ENCODE measurements at regions not wholly inside any gene's neighbourhood (a gene's known extent, or its start where the extent isn't known, plus 50 kb on each side); places are given as distances from the start of the nearest gene placed in this dataset.

DNA sequence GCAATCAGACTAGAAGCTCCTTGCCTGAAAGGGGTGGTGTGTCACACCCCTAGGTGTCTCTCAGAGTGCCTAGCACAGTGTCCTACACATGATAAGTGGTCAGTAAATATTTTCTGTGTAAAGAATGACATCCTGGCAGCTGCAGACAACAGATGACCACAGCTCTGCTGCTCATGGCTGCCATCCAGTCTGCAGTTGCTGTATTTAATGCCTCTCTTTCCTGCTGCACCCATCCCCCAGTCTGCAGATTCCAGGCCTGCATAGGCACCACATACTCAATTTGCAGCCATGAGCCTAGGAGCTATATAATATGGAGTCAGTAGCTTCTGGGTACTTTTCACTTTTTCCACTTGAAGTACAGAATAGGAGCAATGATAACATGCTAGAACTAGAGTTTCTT, 94.9 kb upstream of the NR4A3 start:
- no peak overlapping the region for H3K27ac ChIP-seq (ENCODE audit: low read depth, low read length)
- no peaks in the 10 kb centered on the region for H3K36me3 ChIP-seq (ENCODE audit: control insufficient read depth in 3 of 3, insufficient read depth in 3 of 3, low read length in 3 of 3)
- H3K4me3 ChIP-seq (ENCODE audit: low read length in 3 of 3): no peak overlapping the region
- peaks cover 0 to 9% (median 6%) of the 10 kb centered on the region in 3 donors for H3K4me1 ChIP-seq (ENCODE audit: control insufficient read depth in 3 of 3, insufficient read depth in 3 of 3, low read length in 3 of 3)
- H3K27me3 ChIP-seq (ENCODE audit: control insufficient read depth in 3 of 3, insufficient read depth in 3 of 3, low read length in 3 of 3): no peaks in the 10 kb centered on the region
- no peaks in the 10 kb centered on the region for H3K9me3 ChIP-seq (ENCODE audit: control insufficient read depth in 3 of 3, low read length in 3 of 3)
- H3K9ac ChIP-seq (ENCODE audit: low read depth in 1 of 3, low read length in 3 of 3): no peak overlapping the region

DNA sequence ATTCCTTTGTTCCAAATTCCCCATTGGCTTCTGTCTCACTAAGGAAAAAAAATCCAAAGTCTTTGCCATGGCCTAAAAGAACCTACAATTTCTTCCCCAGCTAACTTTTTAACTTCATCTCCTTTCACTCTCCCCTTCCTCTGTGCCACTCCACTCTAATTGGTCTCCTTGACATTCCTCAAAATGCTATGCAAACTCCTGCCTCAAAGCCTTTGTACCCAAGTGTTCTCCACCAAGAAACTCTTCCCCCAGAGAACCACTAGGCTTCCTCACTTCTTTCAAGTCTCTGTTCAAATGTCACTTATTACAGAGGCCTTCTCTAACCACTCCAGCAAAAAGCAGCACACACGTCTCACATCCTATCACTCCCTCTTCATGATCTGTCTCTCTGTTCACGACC, 91.6 kb upstream of the NR4A3 start:
- H3K27ac ChIP-seq (ENCODE audit: low read depth, low read length): no peak overlapping the region
- no peak overlapping the region for H3K9ac ChIP-seq (ENCODE audit: low read depth in 1 of 3, low read length in 3 of 3)
- H3K4me1 ChIP-seq (ENCODE audit: control insufficient read depth in 3 of 3, insufficient read depth in 3 of 3, low read length in 3 of 3): peaks cover 7 to 9% (median 8%) of the 10 kb centered on the region in 3 donors
- H3K36me3 ChIP-seq (ENCODE audit: control insufficient read depth in 3 of 3, insufficient read depth in 3 of 3, low read length in 3 of 3): no peaks in the 10 kb centered on the region
- H3K27me3 ChIP-seq (ENCODE audit: control insufficient read depth in 3 of 3, insufficient read depth in 3 of 3, low read length in 3 of 3): no peaks in the 10 kb centered on the region
- no peaks in the 10 kb centered on the region for H3K9me3 ChIP-seq (ENCODE audit: control insufficient read depth in 3 of 3, low read length in 3 of 3)
- no peak overlapping the region for H3K4me3 ChIP-seq (ENCODE audit: low read length in 3 of 3)

DNA sequence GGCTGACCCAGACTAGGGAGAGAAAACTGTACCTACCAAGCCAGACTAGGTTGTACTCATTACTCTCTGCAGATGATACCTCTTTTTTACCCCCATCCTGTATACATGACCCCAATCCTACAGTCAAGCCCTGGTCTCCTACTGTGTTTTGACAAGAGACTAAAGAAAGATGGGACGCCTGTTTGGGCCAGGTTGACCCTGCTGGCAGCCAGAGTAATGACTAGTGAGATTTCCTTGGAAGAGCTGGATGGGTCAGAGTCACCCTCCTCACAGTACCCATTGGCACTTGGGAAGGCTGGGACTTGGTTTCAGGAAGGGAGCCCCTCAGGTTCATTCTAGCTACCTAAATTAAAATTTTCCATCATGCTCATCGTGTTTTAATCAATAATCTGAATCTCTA, 89.7 kb upstream of the NR4A3 start:
- no peak overlapping the region for H3K9ac ChIP-seq (ENCODE audit: low read depth in 1 of 3, low read length in 3 of 3)
- no peaks in the 10 kb centered on the region for H3K9me3 ChIP-seq (ENCODE audit: control insufficient read depth in 3 of 3, low read length in 3 of 3)
- no peaks in the 10 kb centered on the region for H3K27me3 ChIP-seq (ENCODE audit: control insufficient read depth in 3 of 3, insufficient read depth in 3 of 3, low read length in 3 of 3)
- H3K4me1 ChIP-seq (ENCODE audit: control insufficient read depth in 3 of 3, insufficient read depth in 3 of 3, low read length in 3 of 3): peaks cover 2 to 7% (median 4%) of the 10 kb centered on the region in 3 donors
- no peak overlapping the region for H3K4me3 ChIP-seq (ENCODE audit: low read length in 3 of 3)
- no peaks in the 10 kb centered on the region for H3K36me3 ChIP-seq (ENCODE audit: control insufficient read depth in 3 of 3, insufficient read depth in 3 of 3, low read length in 3 of 3)
- no peak overlapping the region for H3K27ac ChIP-seq (ENCODE audit: low read depth, low read length)

DNA sequence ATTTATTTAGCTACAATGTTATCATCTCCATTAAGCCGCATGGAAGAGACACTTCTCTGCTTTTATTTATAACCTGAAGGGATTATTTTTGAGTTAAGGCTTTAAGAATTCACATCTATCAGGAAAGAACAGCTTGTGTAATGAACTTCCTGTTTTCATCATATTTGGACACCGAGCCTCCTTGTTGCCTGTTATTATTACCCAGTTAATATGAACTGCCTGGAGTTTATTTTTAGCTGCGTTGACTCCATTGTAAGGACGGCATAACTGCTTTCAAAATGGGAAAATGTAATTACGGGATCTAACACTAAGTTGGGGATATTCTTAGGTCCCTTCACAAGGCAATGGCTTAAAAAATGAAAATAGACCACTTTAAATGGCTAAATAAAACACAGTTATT, 89.0 kb upstream of the NR4A3 start:
- Histone ChIP-seq H3K27ac (ENCODE audit: low read depth, low read length) (no peak overlapping the region), H3K4me3 (ENCODE audit: low read length in 3 of 3) (peak overlapping the region in 2 of 3 donors; percentile 38), H3K4me1 (ENCODE audit: control insufficient read depth in 3 of 3, insufficient read depth in 3 of 3, low read length in 3 of 3) (peaks cover 0 to 7% (median 2%) of the 10 kb centered on the region in 3 donors), H3K9me3 (ENCODE audit: control insufficient read depth in 3 of 3, low read length in 3 of 3) (no peaks in the 10 kb centered on the region), H3K36me3 (ENCODE audit: control insufficient read depth in 3 of 3, insufficient read depth in 3 of 3, low read length in 3 of 3) (no peaks in the 10 kb centered on the region), H3K9ac (ENCODE audit: low read depth in 1 of 3, low read length in 3 of 3) (no peak overlapping the region), H3K27me3 (ENCODE audit: control insufficient read depth in 3 of 3, insufficient read depth in 3 of 3, low read length in 3 of 3) (no peaks in the 10 kb centered on the region)

DNA sequence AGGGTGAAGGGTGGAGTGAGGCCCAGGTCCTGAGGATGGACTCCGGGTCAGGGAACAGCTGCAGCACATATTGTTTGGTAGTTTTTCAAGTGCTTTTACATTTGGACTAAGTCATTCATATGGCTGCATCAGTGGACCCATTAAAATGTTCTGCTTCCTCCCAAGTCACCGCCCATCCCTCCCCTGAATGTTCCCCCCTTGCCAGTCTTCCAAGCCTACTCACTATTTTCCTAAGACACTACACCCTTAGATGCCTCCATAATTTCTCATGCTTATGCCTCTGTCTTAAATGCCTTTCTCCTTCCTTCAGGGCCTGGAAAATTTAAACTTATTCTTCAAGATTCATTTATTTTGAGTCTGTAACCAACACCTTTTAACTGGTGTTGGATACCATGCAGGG, 86.6 kb upstream of the NR4A3 start:
- H3K36me3 ChIP-seq (ENCODE audit: control insufficient read depth in 3 of 3, insufficient read depth in 3 of 3, low read length in 3 of 3): no peaks in the 10 kb centered on the region

DNA sequence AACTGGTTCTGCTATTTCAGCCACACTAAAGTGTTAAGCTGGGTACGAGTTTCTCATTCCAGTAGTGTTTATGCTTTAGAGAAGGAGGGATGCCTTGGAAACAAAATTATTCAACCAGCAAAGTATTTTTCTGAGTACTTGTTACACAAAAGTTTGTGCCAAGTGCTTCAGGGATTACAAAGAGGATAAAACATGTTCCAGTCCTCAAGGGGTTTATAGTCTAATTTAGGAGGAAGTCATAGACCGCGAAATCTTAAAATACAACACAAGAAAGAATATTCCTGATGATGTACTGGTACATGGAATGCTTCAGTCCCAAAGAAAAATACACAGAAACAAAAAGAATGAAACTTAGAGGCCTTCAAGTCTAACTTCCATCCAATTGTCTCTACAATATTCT, 85.4 kb upstream of the NR4A3 start:
- H3K36me3 ChIP-seq (ENCODE audit: control insufficient read depth in 3 of 3, insufficient read depth in 3 of 3, low read length in 3 of 3): no peaks in the 10 kb centered on the region
- H3K4me3 ChIP-seq (ENCODE audit: low read length in 3 of 3): no peak overlapping the region
- H3K27me3 ChIP-seq (ENCODE audit: control insufficient read depth in 3 of 3, insufficient read depth in 3 of 3, low read length in 3 of 3): no peaks in the 10 kb centered on the region
- no peak overlapping the region for H3K9ac ChIP-seq (ENCODE audit: low read depth in 1 of 3, low read length in 3 of 3)
- no peaks in the 10 kb centered on the region for H3K9me3 ChIP-seq (ENCODE audit: control insufficient read depth in 3 of 3, low read length in 3 of 3)
- no peak overlapping the region for H3K27ac ChIP-seq (ENCODE audit: low read depth, low read length)
- H3K4me1 ChIP-seq (ENCODE audit: control insufficient read depth in 3 of 3, insufficient read depth in 3 of 3, low read length in 3 of 3): peaks cover 0 to 7% (median 2%) of the 10 kb centered on the region in 3 donors

More for the DNA sequence above, 86.6 kb upstream of the NR4A3 start:
- H3K4me1 ChIP-seq (ENCODE audit: control insufficient read depth in 3 of 3, insufficient read depth in 3 of 3, low read length in 3 of 3): peaks cover 0 to 7% (median 2%) of the 10 kb centered on the region in 3 donors
- no peak overlapping the region for H3K4me3 ChIP-seq (ENCODE audit: low read length in 3 of 3)
- no peak overlapping the region for H3K9ac ChIP-seq (ENCODE audit: low read depth in 1 of 3, low read length in 3 of 3)
- H3K27me3 ChIP-seq (ENCODE audit: control insufficient read depth in 3 of 3, insufficient read depth in 3 of 3, low read length in 3 of 3): no peaks in the 10 kb centered on the region
- H3K9me3 ChIP-seq (ENCODE audit: control insufficient read depth in 3 of 3, low read length in 3 of 3): no peaks in the 10 kb centered on the region
- no peak overlapping the region for H3K27ac ChIP-seq (ENCODE audit: low read depth, low read length)

DNA sequence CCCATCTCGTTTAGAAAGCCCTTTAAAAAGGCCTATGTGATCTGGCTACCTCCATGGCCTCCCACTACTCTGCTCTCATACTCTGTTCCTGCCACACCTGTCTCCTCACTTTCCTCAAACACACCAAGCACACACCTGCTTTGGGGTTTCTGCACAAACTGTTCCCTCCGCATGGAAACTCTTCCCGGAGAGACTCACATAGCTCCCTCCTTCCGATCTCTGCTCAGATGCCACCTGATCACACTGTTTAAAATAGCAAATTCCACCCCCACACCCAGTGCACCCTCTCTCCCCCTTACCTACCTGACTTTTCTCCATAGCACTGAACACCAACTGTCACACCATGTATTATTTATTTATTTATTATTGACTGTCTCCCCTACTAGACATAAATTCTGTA, 84.0 kb upstream of the NR4A3 start:
- no peak overlapping the region for H3K27ac ChIP-seq (ENCODE audit: low read depth, low read length)
- H3K4me1 ChIP-seq (ENCODE audit: control insufficient read depth in 3 of 3, insufficient read depth in 3 of 3, low read length in 3 of 3): peaks cover 0 to 4% (median 2%) of the 10 kb centered on the region in 3 donors
- H3K4me3 ChIP-seq (ENCODE audit: low read length in 3 of 3): no peak overlapping the region
- H3K36me3 ChIP-seq (ENCODE audit: control insufficient read depth in 3 of 3, insufficient read depth in 3 of 3, low read length in 3 of 3): no peaks in the 10 kb centered on the region
- no peaks in the 10 kb centered on the region for H3K9me3 ChIP-seq (ENCODE audit: control insufficient read depth in 3 of 3, low read length in 3 of 3)
- no peaks in the 10 kb centered on the region for H3K27me3 ChIP-seq (ENCODE audit: control insufficient read depth in 3 of 3, insufficient read depth in 3 of 3, low read length in 3 of 3)
- H3K9ac ChIP-seq (ENCODE audit: low read depth in 1 of 3, low read length in 3 of 3): no peak overlapping the region

DNA sequence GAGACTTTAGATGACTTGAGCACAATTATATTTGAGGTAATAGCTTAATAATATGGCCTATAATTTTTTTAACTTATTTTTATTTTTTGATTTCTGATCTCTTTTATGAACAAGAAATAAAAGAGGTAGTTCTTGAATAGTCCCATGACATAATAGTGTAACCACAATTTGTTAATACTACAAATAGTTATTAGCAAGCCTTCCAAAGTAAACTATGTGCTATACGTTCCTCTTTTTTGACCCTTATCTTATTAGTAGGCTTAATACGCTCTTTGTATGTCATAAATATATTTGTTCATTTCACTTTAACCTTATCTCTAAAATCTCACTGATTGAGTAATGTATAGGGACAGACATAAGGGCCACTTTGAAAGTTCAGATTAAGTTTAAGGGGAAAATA, 78.7 kb upstream of the NR4A3 start:
- Histone ChIP-seq H3K4me1 (ENCODE audit: control insufficient read depth in 3 of 3, insufficient read depth in 3 of 3, low read length in 3 of 3) (no peaks in the 10 kb centered on the region), H3K36me3 (ENCODE audit: control insufficient read depth in 3 of 3, insufficient read depth in 3 of 3, low read length in 3 of 3) (no peaks in the 10 kb centered on the region), H3K27ac (ENCODE audit: low read depth, low read length) (no peak overlapping the region), H3K27me3 (ENCODE audit: control insufficient read depth in 3 of 3, insufficient read depth in 3 of 3, low read length in 3 of 3) (peaks cover 0 to 2% (median 0%) of the 10 kb centered on the region in 3 donors), H3K9me3 (ENCODE audit: control insufficient read depth in 3 of 3, low read length in 3 of 3) (no peaks in the 10 kb centered on the region), H3K4me3 (ENCODE audit: low read length in 3 of 3) (no peak overlapping the region), H3K9ac (ENCODE audit: low read depth in 1 of 3, low read length in 3 of 3) (no peak overlapping the region)

DNA sequence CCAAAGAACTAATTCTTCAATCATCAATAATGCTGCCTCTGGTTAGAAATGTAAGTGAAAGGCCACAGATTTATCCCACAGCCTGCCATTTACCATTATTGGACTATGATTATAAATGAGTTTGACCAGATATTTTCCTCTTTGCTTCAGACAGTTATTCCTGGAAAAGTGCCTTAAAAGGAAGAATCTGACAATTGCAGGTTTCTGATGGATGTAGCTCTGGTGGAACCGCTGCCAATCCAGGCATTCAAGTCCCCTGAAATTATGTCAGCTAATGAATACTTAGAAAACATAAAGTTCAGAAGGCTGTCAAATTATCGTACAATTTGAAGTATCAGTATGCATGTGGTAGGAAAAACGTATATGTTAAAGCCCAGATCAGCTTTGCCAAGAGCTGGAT, 78.2 kb upstream of the NR4A3 start:
- no peak overlapping the region for H3K27ac ChIP-seq (ENCODE audit: low read depth, low read length)
- H3K9me3 ChIP-seq (ENCODE audit: control insufficient read depth in 3 of 3, low read length in 3 of 3): no peaks in the 10 kb centered on the region
- no peak overlapping the region for H3K4me3 ChIP-seq (ENCODE audit: low read length in 3 of 3)
- H3K36me3 ChIP-seq (ENCODE audit: control insufficient read depth in 3 of 3, insufficient read depth in 3 of 3, low read length in 3 of 3): no peaks in the 10 kb centered on the region
- H3K9ac ChIP-seq (ENCODE audit: low read depth in 1 of 3, low read length in 3 of 3): no peak overlapping the region
- no peaks in the 10 kb centered on the region for H3K4me1 ChIP-seq (ENCODE audit: control insufficient read depth in 3 of 3, insufficient read depth in 3 of 3, low read length in 3 of 3)
- H3K27me3 ChIP-seq (ENCODE audit: control insufficient read depth in 3 of 3, insufficient read depth in 3 of 3, low read length in 3 of 3): peaks cover 0 to 2% (median 0%) of the 10 kb centered on the region in 3 donors

DNA sequence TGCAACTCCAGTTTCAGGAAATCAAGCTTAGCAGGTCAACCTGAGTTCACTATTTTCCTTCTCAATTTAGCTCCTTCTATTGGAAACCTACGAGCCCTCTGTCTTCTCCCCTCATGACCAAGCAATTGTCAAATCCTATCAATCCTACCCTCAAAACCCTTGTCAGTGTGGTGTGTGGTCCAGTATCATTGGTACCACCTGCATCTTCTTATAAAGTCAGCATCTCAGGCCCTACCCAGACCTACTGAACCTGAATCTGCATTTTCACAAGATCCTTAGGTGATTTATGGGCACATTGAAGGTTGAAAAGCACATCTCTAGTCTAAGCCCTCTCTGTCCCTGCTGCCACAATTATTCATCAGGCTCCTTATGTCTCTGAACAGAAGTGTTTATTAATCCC, 77.6 kb upstream of the NR4A3 start:
- no peak overlapping the region for H3K27ac ChIP-seq (ENCODE audit: low read depth, low read length)
- peaks cover 0 to 2% (median 0%) of the 10 kb centered on the region in 3 donors for H3K27me3 ChIP-seq (ENCODE audit: control insufficient read depth in 3 of 3, insufficient read depth in 3 of 3, low read length in 3 of 3)
- no peak overlapping the region for H3K4me3 ChIP-seq (ENCODE audit: low read length in 3 of 3)
- H3K36me3 ChIP-seq (ENCODE audit: control insufficient read depth in 3 of 3, insufficient read depth in 3 of 3, low read length in 3 of 3): no peaks in the 10 kb centered on the region
- no peak overlapping the region for H3K9ac ChIP-seq (ENCODE audit: low read depth in 1 of 3, low read length in 3 of 3)
- no peaks in the 10 kb centered on the region for H3K4me1 ChIP-seq (ENCODE audit: control insufficient read depth in 3 of 3, insufficient read depth in 3 of 3, low read length in 3 of 3)
- H3K9me3 ChIP-seq (ENCODE audit: control insufficient read depth in 3 of 3, low read length in 3 of 3): no peaks in the 10 kb centered on the region

DNA sequence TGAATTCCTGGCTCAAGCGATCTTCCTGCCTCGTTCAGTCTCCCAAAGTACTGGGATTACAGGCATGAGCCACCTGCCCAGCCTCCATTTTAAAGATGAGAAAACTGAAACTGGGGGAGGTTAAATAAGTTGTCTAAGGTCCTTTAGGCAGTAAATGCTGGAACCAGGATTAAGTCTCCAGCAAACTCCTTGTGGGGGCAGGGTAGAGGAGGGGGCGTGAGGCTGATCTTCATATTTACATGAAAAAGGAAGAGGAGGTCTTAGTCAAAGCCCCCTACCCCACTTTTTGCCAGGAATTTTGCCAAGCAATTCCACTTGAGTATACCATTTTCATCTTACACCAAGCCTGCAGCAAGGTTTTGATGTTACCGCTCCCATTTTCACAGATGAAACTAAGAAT, 76.6 kb upstream of the NR4A3 start:
- peaks cover 0 to 2% (median 0%) of the 10 kb centered on the region in 3 donors for H3K27me3 ChIP-seq (ENCODE audit: control insufficient read depth in 3 of 3, insufficient read depth in 3 of 3, low read length in 3 of 3)
- no peaks in the 10 kb centered on the region for H3K36me3 ChIP-seq (ENCODE audit: control insufficient read depth in 3 of 3, insufficient read depth in 3 of 3, low read length in 3 of 3)
- peaks cover 0 to 2% (median 0%) of the 10 kb centered on the region in 3 donors for H3K4me1 ChIP-seq (ENCODE audit: control insufficient read depth in 3 of 3, insufficient read depth in 3 of 3, low read length in 3 of 3)
- H3K9ac ChIP-seq (ENCODE audit: low read depth in 1 of 3, low read length in 3 of 3): no peak overlapping the region
- H3K9me3 ChIP-seq (ENCODE audit: control insufficient read depth in 3 of 3, low read length in 3 of 3): no peaks in the 10 kb centered on the region
- H3K4me3 ChIP-seq (ENCODE audit: low read length in 3 of 3): no peak overlapping the region
- no peak overlapping the region for H3K27ac ChIP-seq (ENCODE audit: low read depth, low read length)

All from skeletal muscle tissue (tissue), 3 donors.